ENCODE measurements at regions not wholly inside any gene's neighbourhood (a gene's known extent, or its start where the extent isn't known, plus 50 kb on each side); places are given as distances from the start of the nearest gene placed in this dataset.

DNA sequence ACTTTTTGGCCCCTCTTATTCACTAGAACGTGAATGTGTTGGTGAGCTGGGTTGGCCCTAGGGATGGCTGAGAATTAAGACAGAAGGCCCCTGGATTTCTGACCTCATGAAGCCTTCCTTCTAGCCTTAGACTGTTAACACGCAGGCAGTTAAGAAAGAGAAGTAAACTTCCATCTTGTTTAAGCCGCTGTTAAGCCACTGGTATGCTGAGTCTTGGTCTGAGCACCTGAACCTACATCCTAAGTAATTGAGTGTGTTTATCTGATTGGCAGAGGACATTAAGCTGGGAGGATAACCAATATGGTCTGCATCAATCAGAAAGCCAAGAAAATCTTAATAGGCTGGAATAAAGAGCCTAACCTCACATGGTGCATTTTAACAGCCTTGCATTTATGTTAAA is 535.0 kb upstream of the ARID1B start:
- peaks cover 3% of the 10 kb centered on the region for H3K4me1 ChIP-seq (ENCODE audit: insufficient read depth, low read length, poor library complexity, severe bottlenecking)
- no peak overlapping the region for H2AFZ ChIP-seq (ENCODE audit: low read length)
- ChIA-PET CTCF (ENCODE audit: unreplicated experiment) (no interaction called here), POLR2A (interaction anchor here (0.6 to 1.7 kb wide), 3 partner anchors 10 to 153 kb away, joined by 3 to 7 read pairs (median 3); no protein-coding TSS in a partner anchor)
- H3K4me3 ChIP-seq (ENCODE audit: low read depth, low read length, poor library complexity, severe bottlenecking), result no peak overlapping the region
- TF ChIP-seq EZH2phosphoT487 (IDR thresholded peaks at IDR 0.05; ENCODE audit: borderline replicate concordance, low read depth, low read length), result no peak
- DNase-seq (ENCODE audit: low spot score), result no peak
- H3K9me3 ChIP-seq (ENCODE audit: low read length), result no peaks in the 10 kb centered on the region
- no peaks in the 10 kb centered on the region for H3K79me2 ChIP-seq (ENCODE audit: insufficient read depth, low read depth, low read length)
- H3K27ac ChIP-seq (ENCODE audit: low read depth, low read length, poor library complexity, severe bottlenecking), result no peak overlapping the region
- H3K9me2 ChIP-seq (ENCODE audit: insufficient read depth, low read length), result no peaks in the 10 kb centered on the region
- BruUV-seq (replicated peaks), result no TSS peak
- intact Hi-C loops (cut with micrococcal nuclease; ENCODE audit: unreplicated experiment), result no loop called here
- no peak overlapping the region for H3K4me2 ChIP-seq (ENCODE audit: low read length)
- no peaks in the 10 kb centered on the region for H4K20me1 ChIP-seq (ENCODE audit: insufficient read depth, low read length)
- peaks cover 9% of the 10 kb centered on the region; the same call in 1 of the 2 replicates for H3K36me3 ChIP-seq (ENCODE audit: insufficient read depth, low read length)

DNA sequence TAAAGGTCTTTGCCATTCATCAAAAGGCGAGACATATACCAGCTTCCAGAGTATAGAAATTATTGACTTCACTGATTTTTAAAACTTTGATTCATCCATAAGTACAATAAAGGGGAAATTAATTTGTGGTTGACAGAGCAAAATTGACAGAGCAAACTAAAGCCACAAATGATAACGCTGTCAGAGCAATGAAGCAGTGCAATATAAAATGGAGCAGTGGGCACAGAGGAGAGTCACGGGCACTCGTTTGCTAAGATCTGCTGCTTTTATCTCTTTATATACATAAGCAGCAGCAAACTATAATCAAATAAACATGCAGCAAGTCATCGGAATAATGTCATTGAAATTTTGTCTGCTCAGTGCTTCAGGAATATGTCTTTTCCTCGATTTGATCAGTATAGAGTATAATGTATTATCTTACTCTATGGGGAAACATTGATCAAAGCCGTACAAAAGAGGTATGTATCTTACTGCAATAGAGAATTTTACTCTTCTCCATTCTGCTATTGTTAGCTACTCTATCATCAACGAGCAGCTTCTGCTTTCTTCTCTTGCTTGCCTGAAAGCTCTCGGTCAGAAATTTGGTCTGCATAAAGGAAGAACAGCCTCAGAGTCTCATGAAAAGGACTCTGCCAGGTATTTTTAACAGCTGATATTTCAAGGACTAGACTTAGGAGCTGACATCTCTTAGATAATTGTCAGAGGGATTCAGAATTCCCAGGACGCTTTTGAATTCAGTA is 546.0 kb upstream of the ARID1B start:
- Histone ChIP-seq H3K4me2 (ENCODE audit: low read length) (no peak overlapping the region), H3K4me3 (ENCODE audit: low read depth, low read length, poor library complexity, severe bottlenecking) (no peak overlapping the region), H3K9me2 (ENCODE audit: insufficient read depth, low read length) (no peaks in the 10 kb centered on the region), H3K27ac (ENCODE audit: low read depth, low read length, poor library complexity, severe bottlenecking) (no peak overlapping the region), H4K20me1 (ENCODE audit: insufficient read depth, low read length) (no peaks in the 10 kb centered on the region), H3K9me3 (ENCODE audit: low read length) (no peaks in the 10 kb centered on the region), H3K36me3 (ENCODE audit: insufficient read depth, low read length) (no peaks in the 10 kb centered on the region), H3K4me1 (ENCODE audit: insufficient read depth, low read length, poor library complexity, severe bottlenecking) (no peaks in the 10 kb centered on the region), H2AFZ (ENCODE audit: low read length) (no peak overlapping the region), H3K79me2 (ENCODE audit: insufficient read depth, low read depth, low read length) (no peaks in the 10 kb centered on the region)
- intact Hi-C loops (cut with micrococcal nuclease; ENCODE audit: unreplicated experiment), result no loop called here
- DNase-seq (ENCODE audit: low spot score), result no peak
- CTCF ChIA-PET (ENCODE audit: unreplicated experiment), result no interaction called here
- BruUV-seq (replicated peaks), result no TSS peak
- TF ChIP-seq EZH2phosphoT487 (IDR thresholded peaks at IDR 0.05; ENCODE audit: borderline replicate concordance, low read depth, low read length), result no peak
- TF ChIP-seq, protein P1, sequence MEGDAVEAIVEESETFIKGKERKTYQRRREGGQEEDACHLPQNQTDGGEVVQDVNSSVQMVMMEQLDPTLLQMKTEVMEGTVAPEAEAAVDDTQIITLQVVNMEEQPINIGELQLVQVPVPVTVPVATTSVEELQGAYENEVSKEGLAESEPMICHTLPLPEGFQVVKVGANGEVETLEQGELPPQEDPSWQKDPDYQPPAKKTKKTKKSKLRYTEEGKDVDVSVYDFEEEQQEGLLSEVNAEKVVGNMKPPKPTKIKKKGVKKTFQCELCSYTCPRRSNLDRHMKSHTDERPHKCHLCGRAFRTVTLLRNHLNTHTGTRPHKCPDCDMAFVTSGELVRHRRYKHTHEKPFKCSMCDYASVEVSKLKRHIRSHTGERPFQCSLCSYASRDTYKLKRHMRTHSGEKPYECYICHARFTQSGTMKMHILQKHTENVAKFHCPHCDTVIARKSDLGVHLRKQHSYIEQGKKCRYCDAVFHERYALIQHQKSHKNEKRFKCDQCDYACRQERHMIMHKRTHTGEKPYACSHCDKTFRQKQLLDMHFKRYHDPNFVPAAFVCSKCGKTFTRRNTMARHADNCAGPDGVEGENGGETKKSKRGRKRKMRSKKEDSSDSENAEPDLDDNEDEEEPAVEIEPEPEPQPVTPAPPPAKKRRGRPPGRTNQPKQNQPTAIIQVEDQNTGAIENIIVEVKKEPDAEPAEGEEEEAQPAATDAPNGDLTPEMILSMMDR (conservative IDR thresholded peaks at IDR 0.05; ENCODE audit: low read length), result no peak
- POLR2A ChIA-PET, result interaction anchor here (0.7 to 1.2 kb wide), 2 partner anchors 74 to 223 kb away, joined by 4 read pairs; no protein-coding TSS in a partner anchor

DNA sequence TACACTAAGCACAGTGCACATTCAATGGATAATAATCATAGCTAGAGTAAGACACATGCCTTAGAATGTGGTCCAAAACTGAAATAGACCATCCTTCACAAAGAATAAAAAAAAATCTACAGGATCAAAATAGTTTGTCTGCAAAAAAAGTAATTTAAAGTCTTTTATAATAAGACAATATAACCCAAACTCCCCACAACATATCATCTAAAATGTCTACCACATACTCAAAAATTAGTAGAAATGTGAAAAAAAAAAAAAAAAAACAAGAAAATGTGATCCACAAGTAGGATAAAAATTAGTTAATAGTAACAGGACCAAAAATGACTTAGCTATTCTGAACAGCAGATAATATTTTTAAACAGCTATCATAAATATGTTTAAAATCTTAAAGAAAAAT is 557.2 kb upstream of the ARID1B start:
- CTCF ChIA-PET (ENCODE audit: unreplicated experiment), result no interaction called here
- POLR2A ChIA-PET, result interaction anchor here (0.8 kb wide), 1 partner anchor 37 kb away, joined by 4 read pairs; no protein-coding TSS in a partner anchor
- Histone ChIP-seq H2AFZ (ENCODE audit: low read length) (no peak overlapping the region), H3K4me2 (ENCODE audit: low read length) (no peak overlapping the region), H3K36me3 (ENCODE audit: insufficient read depth, low read length) (no peaks in the 10 kb centered on the region; the same call in 1 of the 2 replicates), H3K9me2 (ENCODE audit: insufficient read depth, low read length) (no peaks in the 10 kb centered on the region), H3K27ac (ENCODE audit: low read depth, low read length, poor library complexity, severe bottlenecking) (no peak overlapping the region), H3K79me2 (ENCODE audit: insufficient read depth, low read depth, low read length) (no peaks in the 10 kb centered on the region), H3K4me3 (ENCODE audit: low read depth, low read length, poor library complexity, severe bottlenecking) (no peak overlapping the region), H3K9me3 (ENCODE audit: low read length) (peaks cover 4% of the 10 kb centered on the region; the same call in 1 of the 2 replicates), H4K20me1 (ENCODE audit: insufficient read depth, low read length) (no peaks in the 10 kb centered on the region), H3K4me1 (ENCODE audit: insufficient read depth, low read length, poor library complexity, severe bottlenecking) (no peaks in the 10 kb centered on the region)
- no peak for DNase-seq (ENCODE audit: low spot score)
- no TSS peak for BruUV-seq (replicated peaks)
- intact Hi-C loops (cut with micrococcal nuclease; ENCODE audit: unreplicated experiment), result no loop called here
- TF ChIP-seq, protein P1 (conservative IDR thresholded peaks at IDR 0.05; ENCODE audit: low read length), result no peak
- TF ChIP-seq EZH2phosphoT487 (IDR thresholded peaks at IDR 0.05; ENCODE audit: borderline replicate concordance, low read depth, low read length), result no peak

Measured in OCI-LY7 (cell line).